PC-3 (cell line): ENCODE measurements at regions not wholly inside any gene's neighbourhood (a gene's known extent, or its start where the extent isn't known, plus 50 kb on each side); places are given as distances from the start of the nearest gene placed in this dataset.
"Not testable (repeated sequence)": the region's sequence is repeated elsewhere in the genome, so short reads cannot be mapped to it uniquely, and the experiment has no call there.

Experiments used
- ATAC-seq: fragments of 200-7000 bp; cut with Tn5 transposase; 2 replicates; pipeline ENCODE4 v1.9.1; 2020; ENCODE audit warnings: mild to moderate bottlenecking, moderate library complexity
- BruUV-seq: library from RNA; stranded (reverse); fragments of 400-500 nt; replicated peaks from 2 replicates; lab custom pipeline; 2021; lab: Mats Ljungman, UMichigan
- CTCF ChIA-PET: fragments of 300-600 bp; sonication (Branson Sonifier 250); formaldehyde crosslinking; loops from one replicate; lab custom pipeline; 2022; ENCODE audit warnings: antibody characterized with exemption; lab: Charles Lee
- POLR2A ChIA-PET: fragments of 300-600 bp; sonication (Branson Sonifier 250); formaldehyde crosslinking; loops from one replicate; lab custom pipeline; 2022; ENCODE audit warnings: antibody characterized with exemption; ENCODE audit not compliant: unreplicated experiment; lab: Charles Lee
- DNase-seq: peaks from one replicate; pipeline ENCODE4 v3.0.0-alpha.2; 2015
- H2AFZ ChIP-seq: fragments of 300-600 bp; sonication (generic); 2 replicates; pipeline ENCODE4 v1.6.0; 2016; ENCODE audit warnings: antibody characterized with exemption, low read length
- H3F3A ChIP-seq: fragments of 300-600 bp; sonication (generic); one replicate; pipeline ENCODE4 v1.6.0; 2017; ENCODE audit warnings: antibody characterized with exemption, low read length, control low read depth, mild to moderate bottlenecking; ENCODE audit not compliant: unreplicated experiment
- H3K27ac ChIP-seq: fragments of 300-600 bp; sonication (generic); 2 replicates; pipeline ENCODE4 v1.5.1; 2016; ENCODE audit warnings: mild to moderate bottlenecking, low read length
- H3K27me3 ChIP-seq: fragments of 300-600 bp; sonication (generic); 2 replicates; pipeline ENCODE4 v1.6.1; 2016; ENCODE audit warnings: low read length, mixed read lengths
- H3K36me3 ChIP-seq: fragments of 300-600 bp; sonication (generic); 2 replicates; pipeline ENCODE4 v1.6.1; 2016; ENCODE audit warnings: low read depth, mixed run types, low read length, mixed read lengths
- H3K4me1 ChIP-seq: fragments of 300-600 bp; sonication (generic); 2 replicates; pipeline ENCODE4 v1.5.1; 2016; ENCODE audit warnings: low read length; ENCODE audit not compliant: insufficient read depth
- H3K4me2 ChIP-seq: fragments of 300-600 bp; sonication (generic); 2 replicates; pipeline ENCODE4 v1.6.0; 2016; ENCODE audit warnings: low read length
- H3K4me3 ChIP-seq: fragments of 300-600 bp; sonication (generic); 2 replicates; pipeline ENCODE4 v1.5.1; 2016; ENCODE audit warnings: mild to moderate bottlenecking, low read length, mixed read lengths
- H3K79me2 ChIP-seq: fragments of 300-600 bp; sonication (generic); 2 replicates; pipeline ENCODE4 v1.6.1; 2017; ENCODE audit warnings: low read length, mixed read lengths
- H3K9ac ChIP-seq: fragments of 300-600 bp; sonication (generic); 2 replicates; pipeline ENCODE4 v1.6.0; 2016; ENCODE audit warnings: mild to moderate bottlenecking, low read length
- H3K9me2 ChIP-seq: fragments of 300-600 bp; sonication (generic); replicated peaks from 2 replicates; pipeline ENCODE4 v1.6.1; 2016; ENCODE audit warnings: mixed run types, low read length, mixed read lengths
- H3K9me3 ChIP-seq: fragments of 300-600 bp; sonication (generic); 2 replicates; pipeline ENCODE4 v1.6.1; 2016; ENCODE audit warnings: low read length, mixed read lengths
- H4K20me1 ChIP-seq: fragments of 300-600 bp; sonication (generic); 2 replicates; pipeline ENCODE4 v1.6.1; 2016; ENCODE audit warnings: low read length, mixed read lengths
- EZH2 ChIP-seq: fragments of 300-600 bp; sonication (generic); IDR thresholded peaks from one replicate; pipeline ENCODE4 v1.6.1; 2017; ENCODE audit warnings: antibody characterized with exemption, mild to moderate bottlenecking, low read length; ENCODE audit not compliant: unreplicated experiment
- EZH2phosphoT487 ChIP-seq: fragments of 300-600 bp; sonication (generic); IDR thresholded peaks from 2 replicates; pipeline ENCODE4 v1.6.1; 2018; ENCODE audit warnings: mild to moderate bottlenecking, antibody characterized with exemption, low read length, borderline replicate concordance
- intact Hi-C: fragments of 100-400 bp; cut with micrococcal nuclease; formaldehyde crosslinking; loops from 2 replicates; pipeline ENCODE4 v1.9.0; 2023
- TF ChIP-seq, protein P1 (sequence below): fragments of 300-600 bp; sonication (generic); conservative IDR thresholded peaks from 2 replicates; pipeline ENCODE4 v1.5.1; 2017; ENCODE audit warnings: antibody characterized with exemption, low read depth, mild to moderate bottlenecking, low read length

- no peak overlapping the region for H3K4me3 ChIP-seq
- ChIA-PET CTCF (no interaction called here), POLR2A (no interaction called here)
- peaks cover under 1% of the 10 kb centered on the region; the same call in 1 of the 2 replicates for H3K4me1 ChIP-seq
- BruUV-seq = no TSS peak
- DNase-seq (no peak), ATAC-seq (no peak)
- no peak overlapping the region for H3K9ac ChIP-seq
- TF ChIP-seq EZH2 (no peak), EZH2phosphoT487 (no peak)
- TF ChIP-seq, protein P1, sequence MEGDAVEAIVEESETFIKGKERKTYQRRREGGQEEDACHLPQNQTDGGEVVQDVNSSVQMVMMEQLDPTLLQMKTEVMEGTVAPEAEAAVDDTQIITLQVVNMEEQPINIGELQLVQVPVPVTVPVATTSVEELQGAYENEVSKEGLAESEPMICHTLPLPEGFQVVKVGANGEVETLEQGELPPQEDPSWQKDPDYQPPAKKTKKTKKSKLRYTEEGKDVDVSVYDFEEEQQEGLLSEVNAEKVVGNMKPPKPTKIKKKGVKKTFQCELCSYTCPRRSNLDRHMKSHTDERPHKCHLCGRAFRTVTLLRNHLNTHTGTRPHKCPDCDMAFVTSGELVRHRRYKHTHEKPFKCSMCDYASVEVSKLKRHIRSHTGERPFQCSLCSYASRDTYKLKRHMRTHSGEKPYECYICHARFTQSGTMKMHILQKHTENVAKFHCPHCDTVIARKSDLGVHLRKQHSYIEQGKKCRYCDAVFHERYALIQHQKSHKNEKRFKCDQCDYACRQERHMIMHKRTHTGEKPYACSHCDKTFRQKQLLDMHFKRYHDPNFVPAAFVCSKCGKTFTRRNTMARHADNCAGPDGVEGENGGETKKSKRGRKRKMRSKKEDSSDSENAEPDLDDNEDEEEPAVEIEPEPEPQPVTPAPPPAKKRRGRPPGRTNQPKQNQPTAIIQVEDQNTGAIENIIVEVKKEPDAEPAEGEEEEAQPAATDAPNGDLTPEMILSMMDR = no peak
- intact Hi-C loops = no loop called here
- no peaks in the 10 kb centered on the region for H4K20me1 ChIP-seq
- H2AFZ ChIP-seq = no peak overlapping the region
- no peaks in the 10 kb centered on the region for H3K79me2 ChIP-seq
- no peak overlapping the region for H3K4me2 ChIP-seq
- no peaks in the 10 kb centered on the region for H3K27me3 ChIP-seq
- no peaks in the 10 kb centered on the region for H3K9me3 ChIP-seq
- H3K9me2 ChIP-seq = no peaks in the 10 kb centered on the region
- H3K27ac ChIP-seq = no peak overlapping the region
- no peaks in the 10 kb centered on the region for H3F3A ChIP-seq
- H3K36me3 ChIP-seq = no peaks in the 10 kb centered on the region
Measured at GRCh38 chr5:8839361-8840055, 706.4 kb downstream of the SEMA5A start.

DNA sequence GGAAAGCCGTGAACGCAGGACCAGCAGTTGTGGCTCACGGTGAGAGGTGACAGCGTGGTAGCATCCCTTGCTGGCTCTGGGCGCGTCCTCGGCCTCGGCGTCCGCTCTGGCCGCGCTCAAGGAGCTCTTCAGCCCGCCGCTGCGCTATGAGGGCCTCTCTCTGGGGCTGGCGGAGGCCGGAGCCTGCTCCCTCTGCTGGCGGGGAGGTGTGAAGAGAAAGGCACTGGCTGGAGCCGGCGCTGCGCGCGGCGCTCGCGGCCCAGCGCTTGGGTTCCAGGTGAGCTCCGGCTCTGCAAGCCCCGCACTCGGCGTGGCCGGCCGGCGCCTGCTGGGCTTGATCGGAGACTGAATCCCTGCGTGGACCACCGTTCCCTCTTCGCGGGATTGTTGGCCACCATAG lies 705.6 kb downstream of the SEMA5A start:
- Histone ChIP-seq H3K27ac (no peak overlapping the region), H3K27me3 (no peaks in the 10 kb centered on the region), H3K4me3 (no peak overlapping the region), H4K20me1 (no peaks in the 10 kb centered on the region), H3K79me2 (no peaks in the 10 kb centered on the region), H3K36me3 (no peaks in the 10 kb centered on the region), H3K9me3 (no peaks in the 10 kb centered on the region), H3K4me1 (peaks cover 8% of the 10 kb centered on the region), H3K9me2 (no peaks in the 10 kb centered on the region), H3K4me2 (no peak overlapping the region), H2AFZ (no peak overlapping the region), H3F3A (no peaks in the 10 kb centered on the region), H3K9ac (no peak overlapping the region)
- TF ChIP-seq EZH2 (no peak), EZH2phosphoT487 (no peak)
- ATAC-seq = no peak
- no TSS peak for BruUV-seq
- intact Hi-C loops = no loop called here
- CTCF ChIA-PET = interaction anchor here (0.6 kb wide), 1 partner anchor 258 kb away, joined by 5 read pairs; no protein-coding TSS in a partner anchor
- no peak for DNase-seq
- POLR2A ChIA-PET = no interaction called here

DNA sequence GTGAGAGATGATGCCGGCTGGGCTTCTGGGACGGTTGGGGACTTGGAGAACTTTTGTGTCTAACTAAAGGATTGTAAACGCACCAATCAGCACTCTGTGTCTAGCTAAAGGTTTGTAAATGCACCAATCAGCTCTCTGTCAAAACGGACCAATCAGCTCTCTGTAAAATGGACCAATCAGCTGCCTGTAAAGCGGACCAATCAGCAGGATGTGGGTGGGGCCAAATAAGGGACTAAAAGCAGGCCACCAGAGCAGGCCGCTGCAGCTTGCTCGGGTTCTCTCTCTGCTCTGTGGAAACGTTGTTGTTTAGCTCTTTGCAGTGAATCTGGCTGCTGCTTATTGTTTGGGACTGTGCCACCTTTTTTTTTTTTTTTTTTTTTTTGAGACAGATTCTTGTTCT lies 705.1 kb downstream of the SEMA5A start:
- BruUV-seq, DNase-seq, H2AFZ ChIP-seq, H4K20me1 ChIP-seq, H3K9ac ChIP-seq, H3K4me2 ChIP-seq, ATAC-seq, H3K79me2 ChIP-seq, H3K27me3 ChIP-seq, POLR2A ChIA-PET, H3F3A ChIP-seq, H3K9me2 ChIP-seq, H3K27ac ChIP-seq, H3K4me3 ChIP-seq, H3K9me3 ChIP-seq, intact Hi-C loops, H3K36me3 ChIP-seq: not testable (repeated sequence)
- CTCF ChIA-PET = interaction anchor here (0.6 kb wide), 1 partner anchor 258 kb away, joined by 5 read pairs; no protein-coding TSS in a partner anchor
- H3K4me1 ChIP-seq = peaks cover 13% of the 10 kb centered on the region
